HepG2 (cell line): ENCODE measurements at regions not wholly inside any gene's neighbourhood (a gene's known extent, or its start where the extent isn't known, plus 50 kb on each side); places are given as distances from the start of the nearest gene placed in this dataset.

ENCODE experiments used
- ATAC-seq: fragments of 200-7000 bp; cut with Tn5 transposase; 3 replicates; pipeline ENCODE4 v1.9.1; 2020; ENCODE audit warnings: mild to moderate bottlenecking, moderate library complexity
- BruUV-seq: library from RNA; stranded (reverse); fragments of 400-500 nt; replicated peaks from 2 replicates; lab custom pipeline; 2021; lab: Mats Ljungman, UMichigan
- CTCF ChIA-PET: fragments of 300-600 bp; formaldehyde crosslinking; extraction: SDS; loops from one replicate; lab custom pipeline; 2021; ENCODE audit warnings: low total read pairs, inconsistent platforms, low intra/inter-chr PET ratio; lab: Yijun Ruan, JAX
- POLR2A ChIA-PET: fragments of 350-600 bp; sonication (Branson Sonifier 250); formaldehyde crosslinking; loops from one replicate; lab custom pipeline; 2020; ENCODE audit warnings: antibody characterized with exemption, inconsistent platforms; lab: Yijun Ruan, JAX
- DNase-seq: peaks from one replicate; pipeline ENCODE4 v3.0.0-alpha.2; 2015; ENCODE audit warnings: low spot score
- FAIRE-seq: peaks from 3 replicates; lab custom pipeline; 2011; peaks lifted over from hg19 to GRCh38; lab: Jason Lieb, UNC
- H2AFZ ChIP-seq: one replicate; pipeline ENCODE4 v1.6.1; 2011; ENCODE audit warnings: low read length, inconsistent platforms
- H3K27ac ChIP-seq: fragments of 300-600 bp; 3 replicates; pipeline ENCODE4 v1.8.0; 2011; ENCODE audit warnings: mixed run types, mild to moderate bottlenecking, mixed read lengths, low read length, inconsistent platforms; ENCODE audit not compliant: insufficient read depth; ENCODE audit errors: extremely low read length
- H3K27me3 ChIP-seq, 2 experiments: fragments of 200-600 bp in 1 of 2; 2 replicates in 1 of 2; 3 replicates in 1 of 2; pipeline versions ENCODE4 v1.6.0 to v1.8.0; 2011; ENCODE audit warnings: low read length in 2 of 2, mild to moderate bottlenecking in 2 of 2, moderate library complexity in 2 of 2, inconsistent platforms in 1 of 2; ENCODE audit not compliant: insufficient read depth in 2 of 2, control insufficient read depth in 1 of 2
- H3K36me3 ChIP-seq, 2 experiments: fragments of 200-600 bp in 1 of 2; replicated peaks in 1 of 2; 2 replicates in 1 of 2; 3 replicates in 1 of 2; pipeline versions ENCODE4 v1.5.1 to v1.8.0; 2011; ENCODE audit warnings: low read length in 2 of 2, inconsistent platforms in 1 of 2; ENCODE audit not compliant: insufficient read depth in 2 of 2, control insufficient read depth in 1 of 2
- H3K4me1 ChIP-seq: 2 replicates; pipeline ENCODE4 v1.5.1; 2012; ENCODE audit warnings: low read length, inconsistent platforms; ENCODE audit not compliant: insufficient read depth
- H3K4me2 ChIP-seq: 2 replicates; pipeline ENCODE4 v1.6.0; 2011; ENCODE audit warnings: low read depth, low read length, inconsistent platforms
- H3K4me3 ChIP-seq, 3 experiments: fragments of 200-600 bp in 1 of 3; sonication (generic), shearing (Covaris generic) in 1 of 3; replicated peaks in 1 of 3; 2 replicates each; pipeline ENCODE4 v1.5.1; 2011 to 2016; ENCODE audit warnings: low read length in 3 of 3, inconsistent platforms in 2 of 3, low read depth in 2 of 3, mild to moderate bottlenecking in 2 of 3, control low read depth in 1 of 3, mixed read lengths in 1 of 3; ENCODE audit not compliant: insufficient read depth in 1 of 3
- H3K79me2 ChIP-seq: one replicate; pipeline ENCODE4 v1.6.1; 2011; ENCODE audit warnings: low read length, inconsistent platforms; ENCODE audit not compliant: insufficient read depth
- H3K9ac ChIP-seq: 2 replicates; pipeline ENCODE4 v1.6.0; 2011; ENCODE audit warnings: mild to moderate bottlenecking, low read depth, low read length, inconsistent platforms; ENCODE audit not compliant: insufficient read depth
- H3K9me3 ChIP-seq: 2 replicates; pipeline ENCODE4 v1.5.1; 2012; ENCODE audit warnings: mild to moderate bottlenecking, low read length
- H4K20me1 ChIP-seq: 2 replicates; pipeline ENCODE4 v1.6.0; 2011; ENCODE audit warnings: inconsistent platforms, mild to moderate bottlenecking, low read length, moderate library complexity; ENCODE audit not compliant: insufficient read depth
- ADNP ChIP-seq: sonication (generic); formaldehyde crosslinking; IDR thresholded peaks from 2 replicates; pipeline ENCODE4 v1.4.0; 2020; ENCODE audit warnings: missing genetic modification reagents
- NR3C1 ChIP-seq: sonication (generic); formaldehyde crosslinking; IDR thresholded peaks from 2 replicates; pipeline ENCODE4 v1.4.0; 2020; ENCODE audit warnings: missing genetic modification reagents
- SRSF9 ChIP-seq: fragments of 200-400 bp; formaldehyde crosslinking; IDR thresholded peaks from 2 replicates; pipeline ENCODE4 v1.6.1; 2018; ENCODE audit warnings: borderline replicate concordance, mild to moderate bottlenecking, low read depth, low read length; ENCODE audit not compliant: insufficient read depth, poor library complexity, severe bottlenecking
- ZNF772 ChIP-seq: sonication (generic); formaldehyde crosslinking; IDR thresholded peaks from 2 replicates; pipeline ENCODE4 v1.5.0; 2020; ENCODE audit warnings: mild to moderate bottlenecking, missing genetic modification reagents
- ZNF878 ChIP-seq: sonication (generic); formaldehyde crosslinking; IDR thresholded peaks from 2 replicates; pipeline ENCODE4 v1.8.1; 2023; ENCODE audit warnings: mild to moderate bottlenecking, missing genetic modification reagents, moderate library complexity
- WGBS: methylation state at CpG from one replicate; pipeline ENCODE4 v1.1.6; 2017; ENCODE audit warnings: low lambda C conversion rate; 5-methylcytosine and 5-hydroxymethylcytosine counted together
- in situ Hi-C: cut with HindIII; loops from 2 replicates; pipeline ENCODE4 v1.10.0; 2017; ENCODE audit warnings: low pct_unique_long_range_greater_than_20kb; ENCODE audit not compliant: extremely low pct_ligation_motif_present
- intact Hi-C: fragments of 100-400 bp; cut with micrococcal nuclease; formaldehyde crosslinking; loops from one replicate; pipeline ENCODE4 v1.10.0; 2022; ENCODE audit not compliant: unreplicated experiment
- TF ChIP-seq, protein P1 (sequence below): sonication (generic); formaldehyde crosslinking; IDR thresholded peaks from 2 replicates; pipeline ENCODE4 v1.5.1; 2020; ENCODE audit warnings: missing genetic modification reagents, mild to moderate bottlenecking, borderline replicate concordance
- TF ChIP-seq, protein P2 (sequence below): sonication (generic); formaldehyde crosslinking; conservative IDR thresholded peaks from 2 replicates; pipeline ENCODE4 v1.4.0; 2020; ENCODE audit warnings: missing genetic modification reagents

DNA sequence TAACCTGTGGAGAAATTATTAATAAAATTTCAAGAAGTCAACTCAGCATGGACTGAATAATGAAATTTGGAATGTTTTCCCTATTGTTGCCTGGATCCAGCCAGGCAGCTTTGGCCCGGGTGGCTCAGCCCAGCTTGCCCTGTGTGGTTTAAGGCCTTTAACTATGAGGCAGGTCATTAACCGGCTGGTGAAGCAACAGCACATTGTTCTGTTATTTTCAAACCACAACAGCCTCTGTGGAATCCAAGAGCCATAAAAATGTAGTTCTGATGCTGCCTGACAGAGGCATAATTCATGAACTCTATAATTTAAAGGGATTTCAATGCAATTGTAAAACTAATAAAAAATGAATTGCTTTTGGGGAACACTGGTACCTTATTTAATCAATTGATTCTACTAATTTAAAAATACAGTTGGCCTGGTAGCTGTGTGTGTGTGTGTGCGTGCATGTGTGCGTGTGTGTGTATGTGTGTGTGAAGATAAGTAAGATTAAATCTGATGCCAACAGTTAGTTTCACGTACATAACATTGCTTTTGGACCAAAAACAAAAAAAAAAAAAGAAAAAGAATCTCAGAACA lies 117.7 kb downstream of the RPS12 start:
- in situ Hi-C loops, result no loop called here
- intact Hi-C loops, result no loop called here
- no peak overlapping the region for H3K9ac ChIP-seq
- DNase-seq, result no peak
- no peak overlapping the region for H2AFZ ChIP-seq
- H3K4me1 ChIP-seq, result no peaks in the 10 kb centered on the region
- CTCF ChIA-PET, result no interaction called here
- no peak for ATAC-seq
- no TSS peak for BruUV-seq
- TF ChIP-seq SRSF9 (no peak), ADNP (CRISPR knock-in tag) (no peak), ZNF878 (CRISPR knock-in tag) (no peak), ZNF772 (no peak), NR3C1 (CRISPR knock-in tag) (no peak)
- TF ChIP-seq, protein P1, sequence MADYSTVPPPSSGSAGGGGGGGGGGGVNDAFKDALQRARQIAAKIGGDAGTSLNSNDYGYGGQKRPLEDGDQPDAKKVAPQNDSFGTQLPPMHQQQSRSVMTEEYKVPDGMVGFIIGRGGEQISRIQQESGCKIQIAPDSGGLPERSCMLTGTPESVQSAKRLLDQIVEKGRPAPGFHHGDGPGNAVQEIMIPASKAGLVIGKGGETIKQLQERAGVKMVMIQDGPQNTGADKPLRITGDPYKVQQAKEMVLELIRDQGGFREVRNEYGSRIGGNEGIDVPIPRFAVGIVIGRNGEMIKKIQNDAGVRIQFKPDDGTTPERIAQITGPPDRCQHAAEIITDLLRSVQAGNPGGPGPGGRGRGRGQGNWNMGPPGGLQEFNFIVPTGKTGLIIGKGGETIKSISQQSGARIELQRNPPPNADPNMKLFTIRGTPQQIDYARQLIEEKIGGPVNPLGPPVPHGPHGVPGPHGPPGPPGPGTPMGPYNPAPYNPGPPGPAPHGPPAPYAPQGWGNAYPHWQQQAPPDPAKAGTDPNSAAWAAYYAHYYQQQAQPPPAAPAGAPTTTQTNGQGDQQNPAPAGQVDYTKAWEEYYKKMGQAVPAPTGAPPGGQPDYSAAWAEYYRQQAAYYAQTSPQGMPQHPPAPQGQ (CRISPR knock-in tag), result no peak
- TF ChIP-seq, protein P2, sequence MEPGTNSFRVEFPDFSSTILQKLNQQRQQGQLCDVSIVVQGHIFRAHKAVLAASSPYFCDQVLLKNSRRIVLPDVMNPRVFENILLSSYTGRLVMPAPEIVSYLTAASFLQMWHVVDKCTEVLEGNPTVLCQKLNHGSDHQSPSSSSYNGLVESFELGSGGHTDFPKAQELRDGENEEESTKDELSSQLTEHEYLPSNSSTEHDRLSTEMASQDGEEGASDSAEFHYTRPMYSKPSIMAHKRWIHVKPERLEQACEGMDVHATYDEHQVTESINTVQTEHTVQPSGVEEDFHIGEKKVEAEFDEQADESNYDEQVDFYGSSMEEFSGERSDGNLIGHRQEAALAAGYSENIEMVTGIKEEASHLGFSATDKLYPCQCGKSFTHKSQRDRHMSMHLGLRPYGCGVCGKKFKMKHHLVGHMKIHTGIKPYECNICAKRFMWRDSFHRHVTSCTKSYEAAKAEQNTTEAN (CRISPR knock-in tag), result no peak
- 28% methylated on average over 5 of the region's 5 CpGs for WGBS
- no peak for FAIRE-seq
- no peaks in the 10 kb centered on the region for H3K79me2 ChIP-seq
- no peaks in the 10 kb centered on the region for H4K20me1 ChIP-seq
- no peaks in the 10 kb centered on the region for H3K36me3 ChIP-seq
- POLR2A ChIA-PET, result no interaction called here
- H3K9me3 ChIP-seq, result no peaks in the 10 kb centered on the region
- H3K27me3 ChIP-seq, result peaks cover 0 to 10% of the 10 kb centered on the region in 2 experiments; a peak in 2 of 5 replicates
- H3K27ac ChIP-seq, result no peak overlapping the region
- no peak overlapping the region for H3K4me2 ChIP-seq
- H3K4me3 ChIP-seq, result no peak overlapping the region
